CD14-positive monocyte (primary cell): ENCODE measurements at regions not wholly inside any gene's neighbourhood (a gene's known extent, or its start where the extent isn't known, plus 50 kb on each side); places are given as distances from the start of the nearest gene placed in this dataset.

Experiments
- DNase-seq, 3 donors: peaks; one replicate each; pipeline ENCODE4 v3.0.0-alpha.2; 2011 to 2022
- H2AFZ ChIP-seq: 2 replicates; pipeline ENCODE4 v1.6.0; 2012; ENCODE audit warnings: mild to moderate bottlenecking, low read depth, low read length, inconsistent platforms; ENCODE audit not compliant: insufficient read depth, poor library complexity, severe bottlenecking
- H3K27ac ChIP-seq, 2 donors: 1 replicate in 1 of 2; 2 replicates in 1 of 2; pipeline ENCODE4 v1.5.1; 2012 to 2013; ENCODE audit warnings: low read length in 2 of 2, control low read depth in 1 of 2, inconsistent platforms in 1 of 2, low read depth in 1 of 2, mild to moderate bottlenecking in 1 of 2
- H3K27me3 ChIP-seq, 2 donors: one replicate each; pipeline versions ENCODE4 v1.6.0 to v1.6.1; 2011 to 2013; ENCODE audit warnings: low read length in 2 of 2; ENCODE audit not compliant: control insufficient read depth in 2 of 2, insufficient read depth in 2 of 2
- H3K36me3 ChIP-seq, 2 donors: replicated peaks in 1 of 2; 1 replicate in 1 of 2; 2 replicates in 1 of 2; pipeline versions ENCODE4 v1.5.1 to v1.6.1; 2012 to 2013; ENCODE audit warnings: low read length in 2 of 2, control low read depth in 1 of 2, inconsistent platforms in 1 of 2, mild to moderate bottlenecking in 1 of 2; ENCODE audit not compliant: insufficient read depth in 2 of 2, control insufficient read depth in 1 of 2
- H3K4me1 ChIP-seq, 2 donors: 1 replicate in 1 of 2; 2 replicates in 1 of 2; pipeline versions ENCODE4 v1.5.1 to v1.6.1; 2012 to 2013; ENCODE audit warnings: low read length in 2 of 2, control low read depth in 1 of 2, inconsistent platforms in 1 of 2, mild to moderate bottlenecking in 1 of 2, moderate library complexity in 1 of 2; ENCODE audit not compliant: insufficient read depth in 2 of 2, control insufficient read depth in 1 of 2
- H3K4me2 ChIP-seq: replicated peaks from 2 replicates; pipeline ENCODE3; 2012; ENCODE audit warnings: low read length, moderate library complexity, mild to moderate bottlenecking; ENCODE audit not compliant: poor library complexity, severe bottlenecking; ENCODE audit errors: extremely low read depth
- H3K4me3 ChIP-seq, 3 experiments: fragments of 200-600 bp in 1 of 3; sonication (generic) in 1 of 3; replicated peaks in 1 of 3; 1 replicate in 2 of 3; 2 replicates in 1 of 3; pipeline ENCODE4 v1.5.1; 2011 to 2013; ENCODE audit warnings: low read length in 3 of 3, mild to moderate bottlenecking in 3 of 3, control low read depth in 2 of 3, low read depth in 2 of 3, inconsistent platforms in 1 of 3, moderate library complexity in 1 of 3
- H3K79me2 ChIP-seq: 2 replicates; pipeline ENCODE4 v1.6.0; 2012; ENCODE audit warnings: mild to moderate bottlenecking, control low read depth, inconsistent platforms, low read length, moderate library complexity; ENCODE audit not compliant: insufficient read depth
- H3K9ac ChIP-seq: 2 replicates; pipeline ENCODE4 v1.6.0; 2017; ENCODE audit warnings: low read length, mild to moderate bottlenecking; ENCODE audit not compliant: insufficient read depth, poor library complexity, severe bottlenecking
- H3K9me3 ChIP-seq, 2 donors: replicated peaks in 1 of 2; 1 replicate in 1 of 2; 2 replicates in 1 of 2; pipeline versions ENCODE4 v1.5.1 to v1.6.1; 2012 to 2013; ENCODE audit warnings: low read length in 2 of 2, control low read depth in 1 of 2; ENCODE audit not compliant: control insufficient read depth in 1 of 2, insufficient read depth in 1 of 2
- H4K20me1 ChIP-seq: 2 replicates; pipeline ENCODE4 v1.6.0; 2012; ENCODE audit warnings: mild to moderate bottlenecking, low read length, control low read depth, moderate library complexity; ENCODE audit not compliant: insufficient read depth
- H3K27ac Mint-ChIP-seq, 7 donors: one replicate each; pipeline ENCODE4 v1.8.0; 2020; ENCODE audit warnings: mild to moderate bottlenecking in 7 of 7, mixed read lengths in 7 of 7, moderate library complexity in 6 of 7, inconsistent platforms in 2 of 7
- H3K27me3 Mint-ChIP-seq, 3 donors: one replicate each; pipeline ENCODE4 v1.8.0; 2021 to 2022; ENCODE audit warnings: low read depth in 3 of 3, mild to moderate bottlenecking in 3 of 3, mixed read lengths in 3 of 3, moderate library complexity in 3 of 3, inconsistent platforms in 1 of 3
- H3K36me3 Mint-ChIP-seq, 2 donors: one replicate each; pipeline ENCODE4 v1.8.0; 2020; ENCODE audit warnings: mixed read lengths in 2 of 2, inconsistent platforms in 1 of 2, mild to moderate bottlenecking in 1 of 2
- H3K4me1 Mint-ChIP-seq: one replicate; pipeline ENCODE4 v1.8.0; 2020; ENCODE audit warnings: mild to moderate bottlenecking, mixed read lengths
- H3K4me3 Mint-ChIP-seq, 2 donors: one replicate each; pipeline ENCODE4 v1.8.0; 2020; ENCODE audit warnings: mild to moderate bottlenecking in 2 of 2, mixed read lengths in 2 of 2, moderate library complexity in 1 of 2
- H3K9me3 Mint-ChIP-seq, 7 donors: one replicate each; pipeline ENCODE4 v1.8.0; 2020 to 2022; ENCODE audit warnings: mixed read lengths in 7 of 7, mild to moderate bottlenecking in 6 of 7, moderate library complexity in 6 of 7, inconsistent platforms in 2 of 7
- WGBS: methylation state at CpG from one replicate; pipeline ENCODE4 v1.1.5; 2013; ENCODE audit warnings: missing lambda C conversion rate; ENCODE audit not compliant: insufficient coverage; 5-methylcytosine and 5-hydroxymethylcytosine counted together
- intact Hi-C, 2 donors: fragments of 100-400 bp; cut with micrococcal nuclease; formaldehyde crosslinking; loops; one replicate each; pipeline versions ENCODE4 v1.15.0 to v1.15.1; 2023
- TF ChIP-seq, protein P1 (sequence below): fragments of 200-600 bp; IDR thresholded peaks from one replicate; pipeline ENCODE4 v1.8.0; 2022; ENCODE audit warnings: antibody characterized with exemption, mild to moderate bottlenecking

DNA sequence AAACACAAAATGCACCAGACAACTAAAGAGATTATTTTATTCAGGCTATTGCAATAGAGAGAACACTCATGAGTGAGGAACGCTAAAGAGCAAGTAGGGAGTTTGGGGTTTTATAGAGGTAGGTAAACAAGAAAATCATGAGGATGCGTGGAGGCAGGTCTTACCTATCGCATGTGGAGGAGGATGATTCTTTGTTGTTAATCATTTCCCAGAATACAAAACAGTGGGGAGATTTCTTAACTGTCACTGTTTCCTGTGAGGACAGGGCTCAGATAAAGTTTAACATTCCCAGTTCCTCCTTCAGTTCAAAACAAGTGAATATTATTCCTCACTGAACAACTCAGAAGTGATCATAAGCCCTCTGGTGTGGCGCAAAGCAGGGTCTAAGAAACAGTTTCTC lies 156.1 kb upstream of the MGAT5 start:
- Histone ChIP-seq H3K79me2 (no peaks in the 10 kb centered on the region), H3K9ac (no peak overlapping the region), H3K9me3 (peaks cover 3 to 7% of the 10 kb centered on the region in 2 donors), H3K4me3 (no peak overlapping the region), H3K27ac (no peak overlapping the region), H3K4me1 (peaks cover 5 to 7% of the 10 kb centered on the region in 2 donors), H2AFZ (no peak overlapping the region), H3K27me3 (no peaks in the 10 kb centered on the region), H3K36me3 (no peaks in the 10 kb centered on the region), H3K4me2 (no peak overlapping the region), H4K20me1 (no peaks in the 10 kb centered on the region)
- intact Hi-C loops = no loop called here
- no peak for DNase-seq
- Mint-ChIP-seq H3K27ac (no peak overlapping the region), H3K36me3 (no peaks in the 10 kb centered on the region), H3K4me1 (peaks cover 16% of the 10 kb centered on the region), H3K27me3 (no peaks in the 10 kb centered on the region), H3K4me3 (no peak overlapping the region), H3K9me3 (peaks cover 0 to 9% (median 5%) of the 10 kb centered on the region in 7 donors)
- TF ChIP-seq, protein P1, sequence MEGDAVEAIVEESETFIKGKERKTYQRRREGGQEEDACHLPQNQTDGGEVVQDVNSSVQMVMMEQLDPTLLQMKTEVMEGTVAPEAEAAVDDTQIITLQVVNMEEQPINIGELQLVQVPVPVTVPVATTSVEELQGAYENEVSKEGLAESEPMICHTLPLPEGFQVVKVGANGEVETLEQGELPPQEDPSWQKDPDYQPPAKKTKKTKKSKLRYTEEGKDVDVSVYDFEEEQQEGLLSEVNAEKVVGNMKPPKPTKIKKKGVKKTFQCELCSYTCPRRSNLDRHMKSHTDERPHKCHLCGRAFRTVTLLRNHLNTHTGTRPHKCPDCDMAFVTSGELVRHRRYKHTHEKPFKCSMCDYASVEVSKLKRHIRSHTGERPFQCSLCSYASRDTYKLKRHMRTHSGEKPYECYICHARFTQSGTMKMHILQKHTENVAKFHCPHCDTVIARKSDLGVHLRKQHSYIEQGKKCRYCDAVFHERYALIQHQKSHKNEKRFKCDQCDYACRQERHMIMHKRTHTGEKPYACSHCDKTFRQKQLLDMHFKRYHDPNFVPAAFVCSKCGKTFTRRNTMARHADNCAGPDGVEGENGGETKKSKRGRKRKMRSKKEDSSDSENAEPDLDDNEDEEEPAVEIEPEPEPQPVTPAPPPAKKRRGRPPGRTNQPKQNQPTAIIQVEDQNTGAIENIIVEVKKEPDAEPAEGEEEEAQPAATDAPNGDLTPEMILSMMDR = no peak
- 86% methylated on average over 1 of the region's 4 CpGs for WGBS

DNA sequence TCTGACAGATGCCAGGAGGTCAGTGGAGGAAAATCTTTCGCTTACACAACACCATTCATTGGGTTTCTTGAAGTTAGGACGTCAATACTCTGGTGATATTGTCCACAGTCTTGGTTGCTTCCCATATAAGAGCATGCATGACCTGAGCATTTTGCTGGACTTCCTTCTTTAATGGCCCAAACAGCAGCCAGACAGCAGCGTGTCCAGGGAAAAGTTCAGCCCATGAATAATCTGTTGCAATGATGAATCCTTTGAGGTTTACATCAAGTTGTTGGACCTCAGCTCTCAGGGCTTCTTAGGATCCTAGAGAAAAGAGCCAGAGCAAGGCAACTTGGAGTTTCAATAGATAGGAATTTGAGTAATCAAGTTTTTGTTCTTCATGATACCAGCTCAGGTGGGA lies 155.6 kb upstream of the MGAT5 start:
- Histone ChIP-seq H3K4me3 (no peak overlapping the region), H3K36me3 (no peaks in the 10 kb centered on the region), H2AFZ (no peak overlapping the region), H3K27me3 (no peaks in the 10 kb centered on the region), H3K9ac (no peak overlapping the region), H3K4me1 (peaks cover 5 to 7% of the 10 kb centered on the region in 2 donors), H3K9me3 (peaks cover 3 to 7% of the 10 kb centered on the region in 2 donors), H3K27ac (no peak overlapping the region), H3K79me2 (no peaks in the 10 kb centered on the region), H4K20me1 (no peaks in the 10 kb centered on the region), H3K4me2 (no peak overlapping the region)
- Mint-ChIP-seq H3K27me3 (no peaks in the 10 kb centered on the region), H3K27ac (no peak overlapping the region), H3K4me1 (peaks cover 16% of the 10 kb centered on the region), H3K36me3 (no peaks in the 10 kb centered on the region), H3K4me3 (no peak overlapping the region), H3K9me3 (peaks cover 0 to 9% (median 5%) of the 10 kb centered on the region in 7 donors)
- DNase-seq = no peak
- TF ChIP-seq, protein P1 = no peak
- intact Hi-C loops = no loop called here
- 52% methylated on average over 3 of the region's 3 CpGs for WGBS
